ENCODE measurements at regions not wholly inside any gene's neighbourhood (a gene's known extent, or its start where the extent isn't known, plus 50 kb on each side); places are given as distances from the start of the nearest gene placed in this dataset.

GRCh38 chr13:90020536-90021070, 1326.9 kb upstream of the MIR17HG start:
- no peak for TF ChIP-seq CTCF (conservative IDR thresholded peaks at IDR 0.05; ENCODE audit: low read depth, low read length)
- H3K4me3 ChIP-seq (ENCODE audit: low read depth, low read length) = no peak overlapping the region
- DNase-seq (ENCODE audit: low read depth) = no peak

GRCh38 chr13:90027409-90027808, 1320.1 kb upstream of the MIR17HG start:
- DNase-seq (ENCODE audit: low read depth) = no peak
- no peak overlapping the region for H3K4me3 ChIP-seq (ENCODE audit: low read depth, low read length)
- TF ChIP-seq CTCF (conservative IDR thresholded peaks at IDR 0.05; ENCODE audit: low read depth, low read length) = no peak

- H3K4me3 ChIP-seq (ENCODE audit: low read depth, low read length) = no peak overlapping the region
- DNase-seq (ENCODE audit: low read depth) = no peak
- TF ChIP-seq CTCF (conservative IDR thresholded peaks at IDR 0.05; ENCODE audit: low read depth, low read length) = no peak
These were observed 1315.2 kb upstream of the MIR17HG start for GRCh38 chr13:90032313-90032712.

GRCh38 chr13:90032841-90033493, 1314.5 kb upstream of the MIR17HG start:
- no peak overlapping the region for H3K4me3 ChIP-seq (ENCODE audit: low read depth, low read length)
- DNase-seq (ENCODE audit: low read depth) = no peak
- no peak for TF ChIP-seq CTCF (conservative IDR thresholded peaks at IDR 0.05; ENCODE audit: low read depth, low read length)

GRCh38 chr13:90039516-90039915, 1308.0 kb upstream of the MIR17HG start:
- TF ChIP-seq CTCF (conservative IDR thresholded peaks at IDR 0.05; ENCODE audit: low read depth, low read length) = no peak
- DNase-seq (ENCODE audit: low read depth) = no peak
- no peak overlapping the region for H3K4me3 ChIP-seq (ENCODE audit: low read depth, low read length)

GRCh38 chr13:90047600-90047999, 1299.9 kb upstream of the MIR17HG start:
- H3K4me3 ChIP-seq (ENCODE audit: low read depth, low read length) = no peak overlapping the region
- no peak for TF ChIP-seq CTCF (conservative IDR thresholded peaks at IDR 0.05; ENCODE audit: low read depth, low read length)
- no peak for DNase-seq (ENCODE audit: low read depth)

Data from epithelial cell of proximal tubule (primary cell).